Fibroblast of lung (primary cell): ENCODE measurements at regions not wholly inside any gene's neighbourhood (a gene's known extent, or its start where the extent isn't known, plus 50 kb on each side); places are given as distances from the start of the nearest gene placed in this dataset.

Source experiments
- CTCF ChIP-seq, 2 donors: IDR thresholded peaks in 1 of 2; conservative IDR thresholded peaks in 1 of 2; 1 replicate in 1 of 2; 2 replicates in 1 of 2; pipeline ENCODE4 v1.5.1; 2011 to 2012; ENCODE audit warnings: low read length in 2 of 2, control low read depth in 1 of 2, inconsistent platforms in 1 of 2, low read depth in 1 of 2, mild to moderate bottlenecking in 1 of 2
- EZH2 ChIP-seq: IDR thresholded peaks from 2 replicates; pipeline ENCODE4 v1.5.1; 2012; ENCODE audit warnings: low read length, control low read depth, mild to moderate bottlenecking; ENCODE audit errors: missing control alignments

- TF ChIP-seq EZH2 (no peak), CTCF (conservative IDR thresholded peaks at IDR 0.05 in 1 of 2, IDR thresholded peaks at IDR 0.05 in 1 of 2; ENCODE audit: low read depth in 1 of 2, low read length in 2 of 2) (no peak)
These were observed 222.4 kb upstream of the ERCC4 start for GRCh38 chr16:13697568-13697967.
